ENCODE measurements at regions not wholly inside any gene's neighbourhood (a gene's known extent, or its start where the extent isn't known, plus 50 kb on each side); places are given as distances from the start of the nearest gene placed in this dataset.

GRCh38 chr1:87739141-87739540 is 410.5 kb downstream of the LMO4 start:
- intact Hi-C loops (cut with DNase I; ENCODE audit: low total_unique reads): no loop called here
- in situ Hi-C loops (cut with MboI; ENCODE audit: low sequenced_read_pairs in 4 of 4): no loop called here
- no peak for DNase-seq

GRCh38 chr1:87739704-87740103 is 411.0 kb downstream of the LMO4 start:
- Histone ChIP-seq H3K36me3 (no peaks in the 10 kb centered on the region), H3K27ac (no peak overlapping the region), H3K4me3 (no peak overlapping the region), H3K27me3 (no peaks in the 10 kb centered on the region), H3K9me3 (no peaks in the 10 kb centered on the region), H3K4me1 (no peaks in the 10 kb centered on the region)
- TF ChIP-seq CTCF (IDR thresholded peaks at IDR 0.05 in 4 of 5, conservative IDR thresholded peaks at IDR 0.05 in 1 of 5) (no peak), POLR2A (IDR thresholded peaks at IDR 0.05) (no peak)
- in situ Hi-C loops (cut with MboI; ENCODE audit: low sequenced_read_pairs in 4 of 4) (no loop called here), intact Hi-C loops (cut with DNase I; ENCODE audit: low total_unique reads) (no loop called here)
- no peak for DNase-seq
- no peak for ATAC-seq

More at GRCh38 chr1:87739141-87739540, 410.5 kb downstream of the LMO4 start:
- Histone ChIP-seq H3K36me3 (no peaks in the 10 kb centered on the region), H3K4me1 (no peaks in the 10 kb centered on the region), H3K4me3 (no peak overlapping the region), H3K27ac (no peak overlapping the region), H3K9me3 (no peaks in the 10 kb centered on the region), H3K27me3 (no peaks in the 10 kb centered on the region)
- no peak for ATAC-seq
- TF ChIP-seq CTCF (IDR thresholded peaks at IDR 0.05 in 4 of 5, conservative IDR thresholded peaks at IDR 0.05 in 1 of 5) (no peak), POLR2A (IDR thresholded peaks at IDR 0.05) (no peak)

GRCh38 chr1:87743256-87743655 is 414.6 kb downstream of the LMO4 start:
- in situ Hi-C loops (cut with MboI; ENCODE audit: low sequenced_read_pairs in 4 of 4): no loop called here
- H3K36me3 ChIP-seq: no peaks in the 10 kb centered on the region
- intact Hi-C loops (cut with DNase I; ENCODE audit: low total_unique reads): no loop called here

GRCh38 chr1:87744056-87744455 is 415.4 kb downstream of the LMO4 start:
- Histone ChIP-seq H3K27ac (no peak overlapping the region), H3K27me3 (no peaks in the 10 kb centered on the region), H3K9me3 (no peaks in the 10 kb centered on the region), H3K36me3 (no peaks in the 10 kb centered on the region), H3K4me1 (no peaks in the 10 kb centered on the region), H3K4me3 (no peak overlapping the region)
- in situ Hi-C loops (cut with MboI; ENCODE audit: low sequenced_read_pairs in 4 of 4) (no loop called here), intact Hi-C loops (cut with DNase I; ENCODE audit: low total_unique reads) (no loop called here)
- no peak for DNase-seq
- no peak for TF ChIP-seq POLR2A (IDR thresholded peaks at IDR 0.05)
- no peak for TF ChIP-seq CTCF (IDR thresholded peaks at IDR 0.05 in 4 of 5, conservative IDR thresholded peaks at IDR 0.05 in 1 of 5)
- ATAC-seq: no peak

More at GRCh38 chr1:87743256-87743655, 414.6 kb downstream of the LMO4 start:
- TF ChIP-seq POLR2A (IDR thresholded peaks at IDR 0.05): no peak
- H3K4me1 ChIP-seq: no peaks in the 10 kb centered on the region
- H3K27me3 ChIP-seq: no peaks in the 10 kb centered on the region
- H3K27ac ChIP-seq: no peak overlapping the region
- no peaks in the 10 kb centered on the region for H3K9me3 ChIP-seq
- ATAC-seq (no peak), DNase-seq (no peak)
- H3K4me3 ChIP-seq: no peak overlapping the region

- no peaks in the 10 kb centered on the region for H3K27me3 ChIP-seq
- H3K4me3 ChIP-seq: no peak overlapping the region
- intact Hi-C loops (cut with DNase I; ENCODE audit: low total_unique reads): no loop called here
- TF ChIP-seq POLR2A (IDR thresholded peaks at IDR 0.05) (no peak), CTCF (IDR thresholded peaks at IDR 0.05 in 4 of 5, conservative IDR thresholded peaks at IDR 0.05 in 1 of 5) (no peak)
- no peak for DNase-seq
- ATAC-seq: no peak
- no peaks in the 10 kb centered on the region for H3K4me1 ChIP-seq
- H3K36me3 ChIP-seq: no peaks in the 10 kb centered on the region
- H3K9me3 ChIP-seq: no peaks in the 10 kb centered on the region
- in situ Hi-C loops (cut with MboI; ENCODE audit: low sequenced_read_pairs in 4 of 4): no loop called here
- no peak overlapping the region for H3K27ac ChIP-seq
Measured at GRCh38 chr1:87744763-87745162, 416.1 kb downstream of the LMO4 start.

Data from gastrocnemius medialis (tissue), 4 donors.